Skeletal muscle cell (primary cell): ENCODE measurements at regions not wholly inside any gene's neighbourhood (a gene's known extent, or its start where the extent isn't known, plus 50 kb on each side); places are given as distances from the start of the nearest gene placed in this dataset.

Source experiments
- DNase-seq: peaks from one replicate; pipeline ENCODE4 v3.0.0-alpha.2; 2010; ENCODE audit warnings: low read depth
- H3K4me3 ChIP-seq: 2 replicates; pipeline ENCODE4 v1.5.1; 2011; ENCODE audit warnings: low read depth, mild to moderate bottlenecking, control low read depth, low read length, moderate library complexity

DNA sequence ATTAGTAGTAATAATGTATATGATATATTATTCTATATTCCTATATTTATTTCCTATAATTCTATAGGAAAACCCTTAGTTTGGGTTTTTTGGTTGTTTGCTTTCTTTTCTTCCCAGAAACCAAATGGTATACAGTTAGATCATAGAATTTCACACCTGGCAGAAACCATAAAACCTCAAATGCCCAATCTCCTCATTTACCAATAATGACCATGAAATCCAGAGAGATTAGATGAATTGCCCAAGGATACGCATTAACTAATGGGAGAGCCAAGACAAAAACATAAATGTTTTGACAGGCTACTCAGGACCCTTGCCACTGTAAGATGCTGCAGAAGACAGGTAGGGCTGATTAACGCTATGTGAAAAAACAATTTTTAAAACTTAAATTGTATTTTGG is 158.7 kb upstream of the FST start:
- no peak overlapping the region for H3K4me3 ChIP-seq
- DNase-seq = no peak

DNA sequence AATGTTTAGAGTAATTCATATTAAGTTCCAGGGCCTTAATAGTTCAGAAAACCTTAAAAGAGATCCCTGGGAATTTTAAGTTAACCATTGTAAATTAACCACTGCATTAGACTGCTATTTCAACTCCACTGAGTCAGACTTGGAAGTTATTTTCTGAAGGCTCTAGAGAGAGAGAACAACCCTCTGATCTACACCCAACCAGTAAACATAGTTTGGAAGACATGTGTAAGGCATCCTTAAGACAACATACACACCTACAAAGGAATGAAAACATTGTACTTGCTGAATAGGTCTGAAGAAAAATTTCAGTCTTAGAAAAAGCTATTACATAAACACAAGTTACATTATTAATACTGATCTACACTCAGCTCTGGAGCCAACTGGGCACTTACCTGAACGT is 158.2 kb upstream of the FST start:
- no peak for DNase-seq
- H3K4me3 ChIP-seq = no peak overlapping the region

DNA sequence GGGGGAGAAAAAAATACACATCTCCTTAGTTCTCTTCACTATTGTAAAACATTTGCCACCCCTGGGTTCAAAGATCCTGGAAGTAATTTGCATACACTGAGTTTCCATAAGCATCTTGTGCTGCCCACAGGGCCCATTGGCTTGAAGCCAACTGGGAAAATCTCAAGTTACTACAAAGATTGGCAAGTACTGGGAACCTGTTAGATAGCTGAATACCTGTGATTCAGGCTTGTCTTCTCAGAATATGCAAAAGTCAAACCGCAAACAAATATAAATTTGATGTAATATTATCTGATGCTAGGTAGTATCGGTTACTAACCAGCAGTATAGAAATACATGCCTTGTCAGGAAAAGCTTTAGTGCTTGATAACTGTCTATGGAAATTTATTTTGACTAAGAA is 156.9 kb upstream of the FST start:
- no peak for DNase-seq
- H3K4me3 ChIP-seq = no peak overlapping the region

- DNase-seq = no peak
- H3K4me3 ChIP-seq = no peak overlapping the region
These were observed 156.3 kb upstream of the FST start for GRCh38 chr5:53323943-53324642.

GRCh38 chr5:53326424-53327153 is 153.8 kb upstream of the FST start:
- peak; percentile 84 for DNase-seq
- H3K4me3 ChIP-seq = no peak overlapping the region

DNA sequence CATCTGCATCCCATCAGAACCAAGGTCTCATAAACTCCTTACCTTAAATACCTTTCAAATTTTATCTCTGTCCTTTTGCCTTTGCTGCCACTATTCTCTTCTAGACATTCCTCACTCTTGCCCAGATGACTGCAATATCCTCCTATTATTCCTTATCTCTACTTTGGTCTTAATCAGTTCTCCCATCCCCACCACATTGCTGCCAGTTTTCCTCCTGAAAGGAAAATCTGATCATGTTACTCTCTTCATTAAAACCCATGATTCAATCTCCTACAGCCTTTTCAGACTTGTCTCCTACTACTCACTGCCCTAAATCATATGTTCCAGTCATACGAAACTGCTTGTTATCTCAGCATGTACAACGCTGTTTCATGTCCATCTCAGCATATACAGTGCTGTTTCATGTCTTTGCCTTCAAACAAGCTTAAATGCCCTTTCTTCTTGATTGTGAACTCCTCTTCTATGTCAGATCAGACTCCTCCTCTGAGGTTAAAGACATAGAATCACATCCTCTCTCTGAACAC is 152.6 kb upstream of the FST start:
- no peak overlapping the region for H3K4me3 ChIP-seq
- no peak for DNase-seq

- H3K4me3 ChIP-seq = no peak overlapping the region
- no peak for DNase-seq
These were observed 149.9 kb upstream of the FST start for GRCh38 chr5:53330491-53330890.

DNA sequence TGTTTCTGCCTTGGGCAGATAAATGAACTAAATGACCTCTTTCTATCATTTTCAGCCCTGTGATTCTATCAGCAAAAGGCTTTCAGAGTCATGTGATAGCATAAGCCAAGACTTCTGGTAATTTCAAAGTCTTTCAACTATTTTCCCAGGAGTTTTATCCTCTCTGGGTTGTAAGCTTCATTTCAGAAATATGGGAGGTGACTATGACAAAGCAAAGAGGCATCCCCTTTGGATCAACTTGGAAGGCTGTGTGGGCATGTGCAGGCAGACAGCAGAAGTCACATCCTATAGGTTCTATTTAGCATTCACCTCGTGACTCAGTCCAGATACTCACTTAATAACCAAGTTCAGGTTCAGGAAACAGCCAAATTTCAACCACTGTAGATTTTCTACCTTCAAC is 149.0 kb upstream of the FST start:
- no peak overlapping the region for H3K4me3 ChIP-seq
- DNase-seq = peak; percentile 71

GRCh38 chr5:53333160-53333559 is 147.3 kb upstream of the FST start:
- peak; percentile 54 for DNase-seq
- no peak overlapping the region for H3K4me3 ChIP-seq

DNA sequence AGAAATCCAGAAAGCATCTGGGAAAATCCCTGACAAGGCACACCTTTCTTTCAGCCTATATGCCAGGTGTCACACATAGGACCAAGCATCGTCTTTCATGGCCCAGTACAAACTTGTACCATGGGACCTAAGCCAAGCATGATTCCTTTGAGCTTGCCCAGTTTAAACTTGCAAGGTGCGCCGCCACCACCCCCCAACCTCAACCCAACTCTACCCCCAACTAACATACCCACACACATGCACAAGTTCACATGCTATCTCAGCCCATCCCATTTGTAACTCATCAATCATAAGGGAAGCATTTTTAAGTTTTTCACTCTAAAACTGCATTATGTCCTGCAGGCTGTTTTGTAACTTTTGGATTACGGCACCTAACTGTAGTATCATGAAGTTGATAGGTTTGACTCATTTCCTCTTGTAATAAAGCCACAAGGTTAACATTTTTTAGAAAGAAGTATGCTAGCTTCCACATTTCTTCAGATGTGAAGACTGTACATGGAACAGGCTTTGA is 145.9 kb upstream of the FST start:
- peak; percentile 43 for DNase-seq
- H3K4me3 ChIP-seq = no peak overlapping the region

- H3K4me3 ChIP-seq = no peak overlapping the region
- DNase-seq = no peak
These were observed 145.3 kb upstream of the FST start for GRCh38 chr5:53335115-53335514.

GRCh38 chr5:53337827-53338226 is 142.6 kb upstream of the FST start:
- no peak overlapping the region for H3K4me3 ChIP-seq
- no peak for DNase-seq

- no peak for DNase-seq
- H3K4me3 ChIP-seq = no peak overlapping the region
These were observed 141.5 kb upstream of the FST start for GRCh38 chr5:53338971-53339370.

DNA sequence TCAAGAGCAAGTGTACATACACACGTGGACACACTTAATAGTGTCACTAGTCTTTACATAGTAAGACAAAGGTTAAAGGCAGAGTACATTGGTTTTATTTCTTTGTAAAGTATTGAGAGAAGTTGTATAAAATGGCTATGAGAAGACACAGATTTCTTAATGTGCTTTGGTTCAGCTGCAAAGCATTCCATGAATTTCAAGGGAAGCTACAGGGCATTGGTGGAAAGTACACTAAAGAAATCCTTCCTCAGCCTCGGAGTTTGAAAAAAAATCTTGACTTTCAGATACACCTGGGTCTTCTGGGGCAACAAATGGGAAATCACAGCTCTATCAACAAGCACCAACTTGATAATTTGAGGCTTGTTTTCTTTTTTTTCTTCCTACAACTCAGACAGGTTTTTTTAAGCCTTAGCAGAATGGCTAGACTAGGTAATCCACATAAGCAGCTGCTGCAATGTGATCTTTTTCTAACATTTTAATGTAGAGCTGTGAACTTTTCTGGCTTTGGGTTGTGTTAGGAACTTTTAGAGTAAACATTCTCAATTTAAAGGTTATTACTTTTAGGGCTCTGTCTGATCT is 140.4 kb upstream of the FST start:
- no peak overlapping the region for H3K4me3 ChIP-seq
- no peak for DNase-seq

GRCh38 chr5:53340956-53341750 is 139.3 kb upstream of the FST start:
- no peak overlapping the region for H3K4me3 ChIP-seq
- no peak for DNase-seq

DNA sequence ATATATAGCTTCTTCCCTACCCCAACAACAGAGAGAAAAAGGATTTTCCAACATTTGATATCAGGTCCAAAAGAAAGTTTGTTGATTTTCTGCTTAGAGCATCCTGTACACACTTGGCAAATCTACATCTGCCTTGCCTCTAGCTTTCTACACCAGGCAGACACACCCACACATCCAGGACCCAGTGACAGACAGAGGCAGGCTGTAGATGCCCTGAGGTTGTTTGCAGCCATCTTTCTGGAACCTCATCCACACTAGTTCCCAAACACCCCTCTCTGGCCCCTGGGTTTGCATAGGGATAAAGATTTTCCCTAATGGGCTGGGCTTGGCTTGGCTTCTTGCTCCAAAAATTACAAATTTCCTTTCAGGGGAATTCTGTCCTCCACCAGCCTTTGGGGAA is 138.2 kb upstream of the FST start:
- DNase-seq = no peak
- H3K4me3 ChIP-seq = no peak overlapping the region

DNA sequence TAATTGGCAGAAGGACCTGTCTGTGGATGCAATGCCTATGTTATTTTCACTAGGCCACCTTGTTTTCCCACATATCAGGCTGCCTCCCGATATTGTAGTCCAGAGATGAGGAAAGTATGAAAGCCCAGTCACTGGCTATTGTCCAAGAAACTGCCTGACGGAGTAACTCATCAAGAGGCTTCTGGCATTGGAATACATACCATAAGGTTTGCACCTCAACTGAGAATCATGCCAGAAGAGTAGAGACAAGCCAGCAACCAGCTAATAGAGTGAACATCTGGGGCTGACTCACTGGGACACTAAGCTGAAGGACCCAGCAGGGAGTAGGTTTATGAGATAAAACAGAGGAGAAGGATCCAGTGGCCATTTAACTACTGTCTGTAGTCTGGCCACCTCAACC is 137.2 kb upstream of the FST start:
- peak; percentile 98 for DNase-seq
- no peak overlapping the region for H3K4me3 ChIP-seq

DNA sequence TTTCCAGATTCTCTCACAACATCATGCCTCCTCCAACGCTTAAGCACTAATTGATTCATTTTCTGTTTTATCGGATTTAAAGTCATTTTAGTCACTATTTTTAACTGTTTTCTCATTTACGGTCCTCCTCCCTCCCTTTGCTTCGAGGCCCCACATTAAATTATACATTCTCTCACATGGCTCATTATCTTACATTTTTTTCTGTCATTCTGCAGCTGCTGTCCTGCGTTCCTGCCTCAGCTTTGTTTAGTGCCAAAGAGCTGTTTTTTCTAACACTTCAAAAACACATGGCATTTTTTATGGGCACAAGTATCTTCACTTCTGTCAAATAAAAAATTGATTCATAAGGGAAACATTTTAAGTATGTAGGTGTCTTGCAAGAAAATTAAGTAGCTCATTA is 130.1 kb upstream of the FST start:
- no peak for DNase-seq
- no peak overlapping the region for H3K4me3 ChIP-seq

- DNase-seq = no peak
- H3K4me3 ChIP-seq = no peak overlapping the region
These were observed 129.2 kb upstream of the FST start for GRCh38 chr5:53350991-53351770.
